Calu3 (cell line): ENCODE measurements at regions not wholly inside any gene's neighbourhood (a gene's known extent, or its start where the extent isn't known, plus 50 kb on each side); places are given as distances from the start of the nearest gene placed in this dataset.

Source experiments
- BruUV-seq: library from RNA; stranded (reverse); fragments of 400-500 nt; replicated peaks from 2 replicates; lab custom pipeline; 2021; lab: Mats Ljungman, UMichigan
- CTCF ChIA-PET: fragments of 300-600 bp; sonication (Branson Sonifier 250); formaldehyde crosslinking; loops from one replicate; lab custom pipeline; 2022; ENCODE audit warnings: antibody characterized with exemption; lab: Charles Lee
- DNase-seq: peaks from one replicate; pipeline ENCODE4 v3.0.0; 2022
- H3K27ac Mint-ChIP-seq: one replicate; pipeline ENCODE4 v1.8.0; 2022; ENCODE audit warnings: mixed read lengths; ENCODE audit not compliant: unreplicated experiment
- H3K27me3 Mint-ChIP-seq: one replicate; pipeline ENCODE4 v1.8.0; 2022; ENCODE audit warnings: mixed read lengths; ENCODE audit not compliant: unreplicated experiment
- H3K36me3 Mint-ChIP-seq: one replicate; pipeline ENCODE4 v1.8.0; 2022; ENCODE audit warnings: mild to moderate bottlenecking, moderate library complexity, mixed read lengths; ENCODE audit not compliant: insufficient read depth, unreplicated experiment
- H3K4me1 Mint-ChIP-seq: one replicate; pipeline ENCODE4 v1.8.0; 2022; ENCODE audit warnings: mild to moderate bottlenecking, low read depth, mixed read lengths; ENCODE audit not compliant: unreplicated experiment
- H3K4me3 Mint-ChIP-seq: one replicate; pipeline ENCODE4 v1.8.0; 2022; ENCODE audit warnings: mild to moderate bottlenecking, low read depth, moderate library complexity, mixed read lengths; ENCODE audit not compliant: unreplicated experiment
- H3K9me3 Mint-ChIP-seq: one replicate; pipeline ENCODE4 v1.8.0; 2022; ENCODE audit warnings: low read depth, mixed read lengths; ENCODE audit not compliant: unreplicated experiment
- CTCF ChIP-seq: fragments of 200-600 bp; IDR thresholded peaks from one replicate; pipeline ENCODE4 v1.8.0; 2022; ENCODE audit warnings: antibody characterized with exemption; ENCODE audit not compliant: unreplicated experiment
- intact Hi-C: fragments of 100-400 bp; cut with micrococcal nuclease; formaldehyde crosslinking; loops from one replicate; pipeline ENCODE4 v1.10.0; 2022; ENCODE audit not compliant: unreplicated experiment

- no peaks in the 10 kb centered on the region for H3K27me3 Mint-ChIP-seq
- H3K9me3 Mint-ChIP-seq, result no peaks in the 10 kb centered on the region
- no peak overlapping the region for H3K4me3 Mint-ChIP-seq
- intact Hi-C loops, result no loop called here
- H3K36me3 Mint-ChIP-seq, result no peaks in the 10 kb centered on the region
- H3K27ac Mint-ChIP-seq, result no peak overlapping the region
- no TSS peak for BruUV-seq
- TF ChIP-seq CTCF, result no peak
- CTCF ChIA-PET, result no interaction called here
- no peaks in the 10 kb centered on the region for H3K4me1 Mint-ChIP-seq
- DNase-seq, result no peak
Observed at GRCh38 chr4:123301923-123302322, 94.7 kb upstream of the SPRY1 start.

- Mint-ChIP-seq H3K9me3 (no peaks in the 10 kb centered on the region), H3K4me1 (no peaks in the 10 kb centered on the region), H3K27ac (no peak overlapping the region), H3K4me3 (no peak overlapping the region), H3K36me3 (no peaks in the 10 kb centered on the region), H3K27me3 (no peaks in the 10 kb centered on the region)
- no peak for DNase-seq
- intact Hi-C loops, result no loop called here
- TF ChIP-seq CTCF, result no peak
- BruUV-seq, result no TSS peak
- CTCF ChIA-PET, result no interaction called here
Observed at GRCh38 chr4:123304151-123304964, 92.2 kb upstream of the SPRY1 start.

GRCh38 chr4:123305736-123306135, 90.9 kb upstream of the SPRY1 start:
- no peak for DNase-seq
- Mint-ChIP-seq H3K27ac (no peak overlapping the region), H3K9me3 (no peaks in the 10 kb centered on the region), H3K4me1 (no peaks in the 10 kb centered on the region), H3K4me3 (no peak overlapping the region), H3K36me3 (no peaks in the 10 kb centered on the region), H3K27me3 (no peaks in the 10 kb centered on the region)
- CTCF ChIA-PET, result no interaction called here
- no peak for TF ChIP-seq CTCF
- BruUV-seq, result no TSS peak
- intact Hi-C loops, result no loop called here

GRCh38 chr4:123306769-123307168, 89.8 kb upstream of the SPRY1 start:
- intact Hi-C loops, result no loop called here
- no peak overlapping the region for H3K4me3 Mint-ChIP-seq
- CTCF ChIA-PET, result interaction anchor here (0.6 kb wide), 1 partner anchor 256 kb away, joined by 3 read pairs; no protein-coding TSS in a partner anchor
- H3K4me1 Mint-ChIP-seq, result no peaks in the 10 kb centered on the region
- no peak for TF ChIP-seq CTCF
- no TSS peak for BruUV-seq
- no peaks in the 10 kb centered on the region for H3K36me3 Mint-ChIP-seq
- no peaks in the 10 kb centered on the region for H3K9me3 Mint-ChIP-seq
- H3K27me3 Mint-ChIP-seq, result no peaks in the 10 kb centered on the region
- no peak overlapping the region for H3K27ac Mint-ChIP-seq
- no peak for DNase-seq
